ENCODE measurements at regions not wholly inside any gene's neighbourhood (a gene's known extent, or its start where the extent isn't known, plus 50 kb on each side); places are given as distances from the start of the nearest gene placed in this dataset.

GRCh38 chr2:19219060-19219459 is 139.4 kb downstream of the OSR1 start:
- no peak overlapping the region for H3K4me3 Mint-ChIP-seq
- H3K9me3 Mint-ChIP-seq, result no peaks in the 10 kb centered on the region
- ATAC-seq, result no peak
- no peaks in the 10 kb centered on the region for H3K9me3 ChIP-seq (ENCODE audit: control insufficient read depth in 2 of 3, low read length in 3 of 3)
- H3K36me3 ChIP-seq (ENCODE audit: control insufficient read depth in 2 of 3, insufficient read depth in 3 of 3, low read length in 3 of 3), result no peaks in the 10 kb centered on the region
- intact Hi-C loops (cut with micrococcal nuclease), result no loop called here
- no peak overlapping the region for H3K27ac ChIP-seq (ENCODE audit: low read depth, low read length)
- POLR2A ChIA-PET, result no interaction called here
- H3K4me1 Mint-ChIP-seq, result no peaks in the 10 kb centered on the region
- CTCF ChIA-PET, result interaction anchor here (0.7 kb wide), 1 partner anchor 1353 kb away, joined by 3 read pairs; no protein-coding TSS in a partner anchor
- no peaks in the 10 kb centered on the region for H3K27me3 ChIP-seq (ENCODE audit: control insufficient read depth in 2 of 2, insufficient read depth in 2 of 2, low read length in 2 of 2)
- no peaks in the 10 kb centered on the region for H3K27me3 Mint-ChIP-seq
- H3K27ac Mint-ChIP-seq, result no peak overlapping the region
- H3K4me3 ChIP-seq (ENCODE audit: low read length), result no peak overlapping the region
- H3K36me3 Mint-ChIP-seq, result no peaks in the 10 kb centered on the region
- no peak for DNase-seq
- no peaks in the 10 kb centered on the region for H3K4me1 ChIP-seq (ENCODE audit: control insufficient read depth in 2 of 2, insufficient read depth in 2 of 2, low read length in 2 of 2)

DNA sequence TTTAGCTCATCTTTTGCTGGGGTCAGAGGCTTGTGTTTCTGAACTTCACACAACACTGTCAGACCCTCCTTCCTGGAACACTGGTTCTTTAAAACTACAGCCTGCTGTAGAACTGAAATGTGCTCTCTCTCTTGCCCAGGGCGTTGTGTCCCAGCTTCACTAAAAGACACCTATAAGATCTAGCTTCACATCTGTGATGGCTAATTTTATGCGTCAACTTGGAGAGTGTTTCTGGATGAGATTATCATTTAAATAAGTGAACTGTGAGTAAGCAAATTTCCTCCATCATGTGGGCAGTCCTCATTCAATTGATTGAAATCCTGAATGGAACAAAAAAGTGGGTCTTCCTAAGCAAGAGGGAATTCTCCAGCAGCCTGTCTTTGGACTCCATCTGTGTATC is 140.3 kb downstream of the OSR1 start:
- CTCF ChIA-PET, result no interaction called here
- intact Hi-C loops (cut with micrococcal nuclease), result no loop called here
- Mint-ChIP-seq H3K4me1 (no peaks in the 10 kb centered on the region), H3K27me3 (no peaks in the 10 kb centered on the region), H3K36me3 (no peaks in the 10 kb centered on the region), H3K9me3 (no peaks in the 10 kb centered on the region), H3K27ac (no peak overlapping the region), H3K4me3 (no peak overlapping the region)
- H3K36me3 ChIP-seq (ENCODE audit: control insufficient read depth in 2 of 3, insufficient read depth in 3 of 3, low read length in 3 of 3), result no peaks in the 10 kb centered on the region
- H3K4me1 ChIP-seq (ENCODE audit: control insufficient read depth in 2 of 2, insufficient read depth in 2 of 2, low read length in 2 of 2), result no peaks in the 10 kb centered on the region
- DNase-seq (no peak), ATAC-seq (no peak)
- no peaks in the 10 kb centered on the region for H3K27me3 ChIP-seq (ENCODE audit: control insufficient read depth in 2 of 2, insufficient read depth in 2 of 2, low read length in 2 of 2)
- H3K4me3 ChIP-seq (ENCODE audit: low read length), result no peak overlapping the region
- POLR2A ChIA-PET, result no interaction called here
- H3K9me3 ChIP-seq (ENCODE audit: control insufficient read depth in 2 of 3, low read length in 3 of 3), result no peaks in the 10 kb centered on the region
- H3K27ac ChIP-seq (ENCODE audit: low read depth, low read length), result no peak overlapping the region

DNA sequence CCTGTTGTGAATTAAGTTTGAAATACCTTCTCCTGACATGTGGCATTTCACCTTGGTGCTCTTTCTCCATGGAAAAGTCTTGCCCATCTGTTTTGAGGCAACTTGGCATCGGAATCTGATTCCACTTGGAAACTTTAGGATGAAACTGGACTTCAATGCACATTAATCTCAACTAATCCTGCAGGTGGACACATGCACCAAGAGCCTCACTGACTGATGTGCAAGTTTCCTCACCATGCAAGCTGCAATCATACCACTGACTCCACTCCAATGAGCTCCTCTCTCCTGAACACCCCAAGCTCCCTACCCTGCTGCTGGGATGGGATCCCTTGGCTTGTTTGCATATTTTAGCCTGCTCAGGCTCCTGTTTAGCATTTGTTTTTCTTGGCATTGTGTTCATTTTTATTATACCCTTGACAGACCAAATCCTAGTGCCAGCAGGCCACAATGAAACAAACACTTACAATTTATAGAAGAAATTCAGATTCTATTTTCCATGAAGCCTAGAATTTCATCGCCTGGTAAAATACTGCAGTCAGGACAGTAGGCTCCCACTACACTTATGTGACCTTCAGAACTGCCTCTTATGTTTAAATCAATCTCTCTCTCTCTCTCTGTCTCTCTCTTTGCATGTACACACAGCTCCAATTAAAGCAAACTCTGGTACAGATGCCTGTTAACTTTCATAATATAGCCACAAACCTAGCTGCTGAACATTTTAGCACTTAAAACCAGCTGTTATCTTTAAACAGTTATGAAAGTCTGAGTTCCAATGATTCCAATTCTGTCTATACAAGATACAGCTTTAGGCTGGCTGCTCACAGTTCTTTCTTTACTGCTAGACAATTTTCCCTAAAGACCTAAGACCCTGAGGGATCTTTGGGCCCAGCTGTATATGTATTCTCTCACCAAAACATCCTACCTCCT is 141.5 kb downstream of the OSR1 start:
- no peaks in the 10 kb centered on the region for H3K27me3 ChIP-seq (ENCODE audit: control insufficient read depth in 2 of 2, insufficient read depth in 2 of 2, low read length in 2 of 2)
- H3K4me1 ChIP-seq (ENCODE audit: control insufficient read depth in 2 of 2, insufficient read depth in 2 of 2, low read length in 2 of 2), result no peaks in the 10 kb centered on the region
- Mint-ChIP-seq H3K36me3 (no peaks in the 10 kb centered on the region), H3K4me1 (no peaks in the 10 kb centered on the region), H3K27ac (no peak overlapping the region), H3K4me3 (no peak overlapping the region), H3K9me3 (no peaks in the 10 kb centered on the region), H3K27me3 (no peaks in the 10 kb centered on the region)
- CTCF ChIA-PET, result no interaction called here
- ATAC-seq (no peak), DNase-seq (no peak)
- H3K9me3 ChIP-seq (ENCODE audit: control insufficient read depth in 2 of 3, low read length in 3 of 3), result no peaks in the 10 kb centered on the region
- intact Hi-C loops (cut with micrococcal nuclease), result no loop called here
- no peaks in the 10 kb centered on the region for H3K36me3 ChIP-seq (ENCODE audit: control insufficient read depth in 2 of 3, insufficient read depth in 3 of 3, low read length in 3 of 3)
- POLR2A ChIA-PET, result no interaction called here
- H3K27ac ChIP-seq (ENCODE audit: low read depth, low read length), result no peak overlapping the region
- H3K4me3 ChIP-seq (ENCODE audit: low read length), result no peak overlapping the region

DNA sequence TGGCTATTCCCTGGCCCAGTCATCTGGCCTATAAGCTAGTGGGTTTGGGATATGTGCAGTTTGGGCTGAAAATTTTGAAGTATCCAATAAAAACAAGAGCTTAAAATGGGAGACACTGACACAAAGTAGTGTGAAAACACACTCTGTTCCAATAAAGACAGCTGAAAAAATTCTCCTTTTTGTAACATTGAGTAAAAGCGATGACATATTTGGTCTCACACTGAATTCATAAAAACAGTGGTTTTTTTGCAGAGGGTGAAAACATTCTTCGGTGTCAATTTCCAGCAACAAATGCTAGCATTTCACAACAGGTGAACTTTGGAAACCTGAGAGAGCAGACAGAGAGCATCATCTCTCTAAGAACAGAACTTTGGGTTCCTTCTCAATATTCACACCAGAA is 142.2 kb downstream of the OSR1 start:
- DNase-seq, result no peak
- no peaks in the 10 kb centered on the region for H3K9me3 ChIP-seq (ENCODE audit: control insufficient read depth in 2 of 3, low read length in 3 of 3)
- no peak for ATAC-seq
- no peaks in the 10 kb centered on the region for H3K27me3 Mint-ChIP-seq
- no peak overlapping the region for H3K27ac Mint-ChIP-seq
- intact Hi-C loops (cut with micrococcal nuclease), result no loop called here
- no peak overlapping the region for H3K4me3 ChIP-seq (ENCODE audit: low read length)
- no peaks in the 10 kb centered on the region for H3K27me3 ChIP-seq (ENCODE audit: control insufficient read depth in 2 of 2, insufficient read depth in 2 of 2, low read length in 2 of 2)
- ChIA-PET CTCF (no interaction called here), POLR2A (no interaction called here)
- no peak overlapping the region for H3K4me3 Mint-ChIP-seq
- peaks cover 0 to 1% (median 0%) of the 10 kb centered on the region in 11 donors for H3K9me3 Mint-ChIP-seq
- no peaks in the 10 kb centered on the region for H3K36me3 Mint-ChIP-seq
- no peaks in the 10 kb centered on the region for H3K4me1 Mint-ChIP-seq
- no peaks in the 10 kb centered on the region for H3K36me3 ChIP-seq (ENCODE audit: control insufficient read depth in 2 of 3, insufficient read depth in 3 of 3, low read length in 3 of 3)
- no peak overlapping the region for H3K27ac ChIP-seq (ENCODE audit: low read depth, low read length)
- H3K4me1 ChIP-seq (ENCODE audit: control insufficient read depth in 2 of 2, insufficient read depth in 2 of 2, low read length in 2 of 2), result no peaks in the 10 kb centered on the region

- intact Hi-C loops (cut with micrococcal nuclease), result no loop called here
- H3K27me3 Mint-ChIP-seq, result no peaks in the 10 kb centered on the region
Measured at GRCh38 chr2:19214682-19215391, 143.6 kb downstream of the OSR1 start.

GRCh38 chr2:19209575-19210341 is 148.7 kb downstream of the OSR1 start:
- no peak overlapping the region for H3K4me3 Mint-ChIP-seq
- no peaks in the 10 kb centered on the region for H3K36me3 Mint-ChIP-seq
- H3K9me3 Mint-ChIP-seq, result peaks cover 0 to 3% (median 0%) of the 10 kb centered on the region in 11 donors
- DNase-seq (no peak), ATAC-seq (no peak)
- no peak overlapping the region for H3K27ac Mint-ChIP-seq
- Histone ChIP-seq H3K4me1 (ENCODE audit: control insufficient read depth in 2 of 2, insufficient read depth in 2 of 2, low read length in 2 of 2) (no peaks in the 10 kb centered on the region), H3K4me3 (ENCODE audit: low read length) (no peak overlapping the region), H3K27me3 (ENCODE audit: control insufficient read depth in 2 of 2, insufficient read depth in 2 of 2, low read length in 2 of 2) (no peaks in the 10 kb centered on the region), H3K9me3 (ENCODE audit: control insufficient read depth in 2 of 3, low read length in 3 of 3) (no peaks in the 10 kb centered on the region), H3K36me3 (ENCODE audit: control insufficient read depth in 2 of 3, insufficient read depth in 3 of 3, low read length in 3 of 3) (no peaks in the 10 kb centered on the region), H3K27ac (ENCODE audit: low read depth, low read length) (no peak overlapping the region)
- intact Hi-C loops (cut with micrococcal nuclease), result no loop called here
- POLR2A ChIA-PET, result no interaction called here
- CTCF ChIA-PET, result no interaction called here
- H3K4me1 Mint-ChIP-seq, result no peaks in the 10 kb centered on the region
- H3K27me3 Mint-ChIP-seq, result peaks cover 0 to 3% (median 0%) of the 10 kb centered on the region in 5 donors

More at GRCh38 chr2:19214682-19215391, 143.6 kb downstream of the OSR1 start:
- no peak overlapping the region for H3K27ac Mint-ChIP-seq
- CTCF ChIA-PET, result no interaction called here
- Histone ChIP-seq H3K27ac (ENCODE audit: low read depth, low read length) (no peak overlapping the region), H3K27me3 (ENCODE audit: control insufficient read depth in 2 of 2, insufficient read depth in 2 of 2, low read length in 2 of 2) (no peaks in the 10 kb centered on the region), H3K9me3 (ENCODE audit: control insufficient read depth in 2 of 3, low read length in 3 of 3) (no peaks in the 10 kb centered on the region), H3K4me3 (ENCODE audit: low read length) (no peak overlapping the region), H3K4me1 (ENCODE audit: control insufficient read depth in 2 of 2, insufficient read depth in 2 of 2, low read length in 2 of 2) (no peaks in the 10 kb centered on the region), H3K36me3 (ENCODE audit: control insufficient read depth in 2 of 3, insufficient read depth in 3 of 3, low read length in 3 of 3) (no peaks in the 10 kb centered on the region)
- POLR2A ChIA-PET, result interaction anchor here (0.6 kb wide), 1 partner anchor 648 kb away, joined by 3 read pairs; no protein-coding TSS in a partner anchor
- no peak for ATAC-seq
- no peak for DNase-seq
- no peaks in the 10 kb centered on the region for H3K4me1 Mint-ChIP-seq
- no peak overlapping the region for H3K4me3 Mint-ChIP-seq
- peaks cover 0 to 3% (median 0%) of the 10 kb centered on the region in 11 donors for H3K9me3 Mint-ChIP-seq
- H3K36me3 Mint-ChIP-seq, result no peaks in the 10 kb centered on the region
